ENCODE measurements at regions not wholly inside any gene's neighbourhood (a gene's known extent, or its start where the extent isn't known, plus 50 kb on each side); places are given as distances from the start of the nearest gene placed in this dataset.
"Not testable (repeated sequence)": the region's sequence is repeated elsewhere in the genome, so short reads cannot be mapped to it uniquely, and the experiment has no call there.

DNA sequence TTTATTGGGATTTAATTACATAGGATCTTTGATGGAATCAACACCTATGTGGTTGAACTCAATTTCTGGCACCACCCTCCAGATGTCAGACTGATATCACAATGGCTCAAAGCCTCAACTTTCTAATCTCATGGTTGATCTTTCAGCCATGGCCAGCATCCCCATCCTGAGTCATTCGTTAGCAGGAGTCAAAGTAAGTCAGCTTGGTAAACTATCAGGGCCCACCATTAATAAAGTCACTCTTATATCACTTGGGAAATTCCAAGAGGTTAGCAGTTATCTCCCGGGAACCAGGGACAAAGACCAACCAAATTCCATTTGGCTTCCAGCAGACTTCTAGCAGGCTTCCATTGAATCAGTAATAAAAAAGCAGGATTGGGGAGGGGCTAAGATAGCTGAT, 50.7 kb upstream of the TNFSF4 start:
- ChIA-PET CTCF (interaction anchor here (1.1 to 3.8 kb wide), 4 partner anchors 10 to 149 kb away, joined by 3 to 12 read pairs (median 6); no protein-coding TSS in a partner anchor), POLR2A (no interaction called here)
- TF ChIP-seq, protein P1, sequence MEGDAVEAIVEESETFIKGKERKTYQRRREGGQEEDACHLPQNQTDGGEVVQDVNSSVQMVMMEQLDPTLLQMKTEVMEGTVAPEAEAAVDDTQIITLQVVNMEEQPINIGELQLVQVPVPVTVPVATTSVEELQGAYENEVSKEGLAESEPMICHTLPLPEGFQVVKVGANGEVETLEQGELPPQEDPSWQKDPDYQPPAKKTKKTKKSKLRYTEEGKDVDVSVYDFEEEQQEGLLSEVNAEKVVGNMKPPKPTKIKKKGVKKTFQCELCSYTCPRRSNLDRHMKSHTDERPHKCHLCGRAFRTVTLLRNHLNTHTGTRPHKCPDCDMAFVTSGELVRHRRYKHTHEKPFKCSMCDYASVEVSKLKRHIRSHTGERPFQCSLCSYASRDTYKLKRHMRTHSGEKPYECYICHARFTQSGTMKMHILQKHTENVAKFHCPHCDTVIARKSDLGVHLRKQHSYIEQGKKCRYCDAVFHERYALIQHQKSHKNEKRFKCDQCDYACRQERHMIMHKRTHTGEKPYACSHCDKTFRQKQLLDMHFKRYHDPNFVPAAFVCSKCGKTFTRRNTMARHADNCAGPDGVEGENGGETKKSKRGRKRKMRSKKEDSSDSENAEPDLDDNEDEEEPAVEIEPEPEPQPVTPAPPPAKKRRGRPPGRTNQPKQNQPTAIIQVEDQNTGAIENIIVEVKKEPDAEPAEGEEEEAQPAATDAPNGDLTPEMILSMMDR (IDR thresholded peaks at IDR 0.05; ENCODE audit: control extremely low read depth, extremely low read depth, low read depth, missing control alignments) = no peak
- no peak for DNase-seq (ENCODE audit: extremely low spot score)

DNA sequence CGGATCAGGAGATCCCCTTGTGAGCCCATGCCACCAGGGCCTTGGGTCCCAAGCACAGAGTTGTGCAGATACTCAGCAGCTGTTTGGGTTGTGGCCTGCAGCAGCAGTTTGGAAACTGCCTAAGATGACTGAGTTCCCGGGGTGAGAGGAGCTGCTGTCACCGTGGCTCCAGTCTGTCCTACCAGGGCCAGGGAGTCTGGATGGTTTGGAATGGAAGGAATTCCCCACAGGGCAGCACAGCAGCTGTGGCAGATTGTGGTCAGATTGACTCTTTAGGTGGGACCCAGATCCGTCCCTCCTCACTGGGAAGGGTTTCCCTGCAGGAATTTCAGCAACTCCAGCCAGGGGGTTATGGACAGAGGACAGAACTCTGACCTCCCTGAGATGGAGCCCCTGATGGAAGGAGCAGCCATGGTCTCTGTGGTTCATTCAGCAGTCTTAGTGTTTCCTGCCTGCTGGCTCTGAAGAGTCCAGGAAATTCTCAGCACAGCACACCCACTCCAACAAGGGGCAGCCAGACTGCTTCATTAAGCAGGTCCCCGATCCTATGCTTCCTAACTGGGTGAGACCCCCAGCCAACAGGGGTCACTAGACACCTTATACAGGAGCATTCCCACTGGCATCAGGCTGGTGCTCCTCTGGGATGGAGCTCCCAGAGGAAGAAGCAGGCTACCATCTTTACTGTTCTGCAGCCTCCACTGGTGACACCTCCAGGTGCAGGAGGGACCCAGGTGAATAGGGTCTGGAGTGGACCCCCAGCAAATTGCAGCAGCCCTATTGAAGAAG, 51.5 kb upstream of the TNFSF4 start:
- CTCF ChIA-PET = interaction anchor here (0.9 to 2.4 kb wide), 7 partner anchors 9 to 514 kb away, joined by 3 to 8 read pairs (median 4); partner anchors contain the start of gene PRDX6
- DNase-seq (ENCODE audit: extremely low spot score) = no peak
- TF ChIP-seq, protein P1 (IDR thresholded peaks at IDR 0.05; ENCODE audit: control extremely low read depth, extremely low read depth, low read depth, missing control alignments) = no peak
- POLR2A ChIA-PET = no interaction called here

DNA sequence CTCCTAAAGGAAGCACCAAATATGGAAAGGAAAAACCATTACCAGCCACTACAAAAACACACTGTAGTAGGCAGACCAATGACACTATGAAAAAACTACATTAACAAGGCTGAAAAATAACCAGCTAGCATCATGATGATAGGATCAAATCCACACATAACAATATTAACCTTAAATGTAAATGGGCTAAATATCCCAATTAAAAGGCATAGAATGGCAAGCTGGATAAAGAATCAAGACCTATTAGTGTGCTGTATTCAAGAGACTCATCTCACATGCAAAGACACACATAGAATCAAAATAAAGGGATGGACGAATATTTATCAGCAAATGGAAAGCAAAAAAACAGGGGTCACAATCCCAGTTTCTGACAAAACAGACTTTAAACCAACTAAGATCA, 53.2 kb upstream of the TNFSF4 start:
- CTCF ChIA-PET = interaction anchor here (1.8 to 2.4 kb wide), 4 partner anchors 10 to 515 kb away, joined by 4 to 8 read pairs (median 6); partner anchors contain the start of gene PRDX6
- POLR2A ChIA-PET; DNase-seq (ENCODE audit: extremely low spot score): not testable (repeated sequence)

DNA sequence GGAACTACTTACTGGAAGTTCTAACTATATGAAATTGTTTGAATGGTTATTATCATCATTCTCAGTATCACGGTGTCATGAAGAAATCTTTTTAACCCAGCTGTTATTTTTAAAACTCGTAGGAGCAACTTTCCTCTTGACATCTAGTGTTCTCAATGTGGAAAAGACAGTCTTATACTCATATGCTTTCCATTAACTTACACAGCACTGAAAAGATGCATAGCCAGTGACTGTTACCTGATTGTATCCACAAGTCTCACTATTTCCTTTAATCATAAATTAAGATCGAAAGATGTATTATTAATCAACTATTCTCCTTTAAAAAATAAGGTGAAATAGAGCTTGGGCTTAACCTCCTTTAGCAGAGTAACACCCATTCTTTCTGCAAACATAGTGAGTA, 59.7 kb upstream of the TNFSF4 start:
- POLR2A ChIA-PET = no interaction called here
- CTCF ChIA-PET = interaction anchor here (1.3 to 2.5 kb wide), 2 partner anchors 11 to 71 kb away, joined by 3 to 12 read pairs; no protein-coding TSS in a partner anchor
- DNase-seq (ENCODE audit: extremely low spot score) = no peak
- TF ChIP-seq, protein P1 (IDR thresholded peaks at IDR 0.05; ENCODE audit: control extremely low read depth, extremely low read depth, low read depth, missing control alignments) = no peak

DNA sequence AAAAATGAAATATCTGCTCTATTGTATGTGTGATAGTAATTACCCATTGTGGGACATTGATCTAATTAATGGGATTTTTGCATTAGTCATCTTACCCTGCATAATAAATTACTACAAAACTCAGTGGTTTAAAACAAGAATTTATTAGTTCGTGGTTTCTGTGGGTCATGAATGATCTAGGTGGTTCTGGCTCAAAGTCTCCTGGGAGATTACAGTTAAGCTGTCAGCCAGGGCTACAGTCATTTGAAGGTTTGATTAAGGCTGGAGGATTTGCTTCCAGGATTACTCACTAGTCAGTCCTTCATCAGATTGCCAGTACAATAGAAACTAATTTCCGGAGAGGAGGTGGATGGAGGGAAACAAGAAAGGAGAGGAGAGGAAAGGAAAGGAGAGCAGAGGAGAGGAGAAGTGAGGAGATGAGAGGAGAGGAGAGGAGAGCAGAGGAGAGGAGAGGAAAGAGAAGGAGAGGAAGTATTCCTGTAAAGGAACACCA, 60.4 kb upstream of the TNFSF4 start:
- ChIA-PET CTCF (interaction anchor here (0.8 to 2.5 kb wide), 5 partner anchors 12 to 162 kb away, joined by 3 to 12 read pairs (median 3); no protein-coding TSS in a partner anchor), POLR2A (interaction anchor here (0.6 kb wide), 1 partner anchor 150 kb away, joined by 3 read pairs; no protein-coding TSS in a partner anchor)
- DNase-seq (ENCODE audit: extremely low spot score) = no peak
- TF ChIP-seq, protein P1 (IDR thresholded peaks at IDR 0.05; ENCODE audit: control extremely low read depth, extremely low read depth, low read depth, missing control alignments) = no peak

DNA sequence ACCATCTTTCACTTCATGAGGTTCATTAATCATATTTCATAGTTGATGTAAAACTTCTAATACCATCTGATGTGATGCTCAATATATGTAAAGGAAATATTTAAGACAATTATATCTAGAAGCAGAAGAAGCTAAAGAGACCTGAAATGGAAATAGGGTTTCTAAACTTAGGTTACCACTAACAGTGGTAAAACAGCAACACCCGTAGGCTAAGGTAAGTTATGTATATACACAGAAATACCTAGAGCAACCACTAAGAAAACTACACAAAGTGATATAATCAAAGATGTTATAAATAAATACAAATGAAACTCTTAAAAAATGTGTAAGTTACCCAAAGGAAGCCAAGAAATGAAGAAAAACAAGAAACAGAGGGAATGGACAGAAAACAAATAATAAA, 61.1 kb upstream of the TNFSF4 start:
- TF ChIP-seq, protein P1 (IDR thresholded peaks at IDR 0.05; ENCODE audit: control extremely low read depth, extremely low read depth, low read depth, missing control alignments) = no peak
- no peak for DNase-seq (ENCODE audit: extremely low spot score)
- POLR2A ChIA-PET = no interaction called here
- CTCF ChIA-PET = interaction anchor here (0.7 to 2.5 kb wide), 5 partner anchors 11 to 161 kb away, joined by 3 to 12 read pairs (median 3); no protein-coding TSS in a partner anchor

DNA sequence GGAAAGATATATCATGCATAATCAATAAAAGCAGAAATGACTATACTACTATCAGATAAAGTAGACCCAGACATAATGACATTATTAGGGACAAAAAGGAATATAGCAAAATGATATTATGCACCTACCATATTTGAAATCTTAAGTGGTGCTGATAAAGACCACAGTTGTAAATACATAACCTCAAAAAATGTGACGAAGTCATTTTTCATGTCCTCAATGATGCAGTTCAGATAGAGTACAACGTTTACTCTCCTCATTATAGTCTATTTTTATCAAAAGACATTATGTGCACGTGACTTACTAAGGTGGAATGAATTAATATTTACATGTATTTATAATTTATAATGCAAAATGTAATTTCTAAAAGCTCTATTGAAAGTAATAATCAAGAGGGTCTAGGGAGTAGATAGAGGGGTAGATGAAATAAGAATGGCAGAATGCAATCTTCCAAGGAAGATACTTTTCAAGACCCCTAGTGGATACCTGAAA, 61.7 kb upstream of the TNFSF4 start:
- TF ChIP-seq, protein P1 (IDR thresholded peaks at IDR 0.05; ENCODE audit: control extremely low read depth, extremely low read depth, low read depth, missing control alignments) = no peak
- ChIA-PET POLR2A (no interaction called here), CTCF (interaction anchor here (0.7 to 1.7 kb wide), 4 partner anchors 12 to 161 kb away, joined by 3 to 4 read pairs (median 3); no protein-coding TSS in a partner anchor)
- DNase-seq (ENCODE audit: extremely low spot score) = no peak

All from GM10248 (cell line).